Iris pigment epithelial cell (primary cell): ENCODE measurements at regions not wholly inside any gene's neighbourhood (a gene's known extent, or its start where the extent isn't known, plus 50 kb on each side); places are given as distances from the start of the nearest gene placed in this dataset.
"Not testable (repeated sequence)": the region's sequence is repeated elsewhere in the genome, so short reads cannot be mapped to it uniquely, and the experiment has no call there.

Source experiments
- DNase-seq: peaks from one replicate; pipeline ENCODE4 v3.0.0-alpha.2; 2011; ENCODE audit warnings: low read depth

GRCh38 chr5:105167092-105167491 is 1604.5 kb upstream of the NUDT12 start:
- DNase-seq = no peak

GRCh38 chr5:105163547-105163946 is 1601.0 kb upstream of the NUDT12 start:
- DNase-seq = no peak

GRCh38 chr5:105162557-105162956 is 1600.0 kb upstream of the NUDT12 start:
- DNase-seq = not testable (repeated sequence)

GRCh38 chr5:105158526-105158925 is 1595.9 kb upstream of the NUDT12 start:
- DNase-seq = no peak

GRCh38 chr5:105150323-105150722 is 1587.7 kb upstream of the NUDT12 start:
- no peak for DNase-seq

- no peak for DNase-seq
These were observed 1584.3 kb upstream of the NUDT12 start for GRCh38 chr5:105146867-105147266.

GRCh38 chr5:105145152-105145551 is 1582.6 kb upstream of the NUDT12 start:
- no peak for DNase-seq

- no peak for DNase-seq
These were observed 1571.7 kb upstream of the NUDT12 start for GRCh38 chr5:105134328-105134727.

- no peak for DNase-seq
These were observed 1570.5 kb upstream of the NUDT12 start for GRCh38 chr5:105133087-105133486.

- DNase-seq = no peak
These were observed 1570.0 kb upstream of the NUDT12 start for GRCh38 chr5:105132581-105132980.

- DNase-seq = no peak
These were observed 1568.5 kb upstream of the NUDT12 start for GRCh38 chr5:105131045-105131444.

GRCh38 chr5:105101577-105101976 is 1539.0 kb upstream of the NUDT12 start:
- peak; percentile 6 for DNase-seq

- no peak for DNase-seq
These were observed 1526.4 kb upstream of the NUDT12 start for GRCh38 chr5:105088961-105089360.

- DNase-seq = no peak
These were observed 1525.5 kb upstream of the NUDT12 start for GRCh38 chr5:105088102-105088501.

- no peak for DNase-seq
These were observed 1495.3 kb upstream of the NUDT12 start for GRCh38 chr5:105057893-105058292.

- DNase-seq = no peak
These were observed 1494.4 kb upstream of the NUDT12 start for GRCh38 chr5:105057001-105057436.

GRCh38 chr5:105054406-105054805 is 1491.8 kb upstream of the NUDT12 start:
- no peak for DNase-seq

GRCh38 chr5:105042623-105043022 is 1480.0 kb upstream of the NUDT12 start:
- DNase-seq = no peak

GRCh38 chr5:105036814-105037213 is 1474.2 kb upstream of the NUDT12 start:
- not testable (repeated sequence) for DNase-seq

- no peak for DNase-seq
These were observed 1471.8 kb upstream of the NUDT12 start for GRCh38 chr5:105034401-105034763.

GRCh38 chr5:105033637-105034400 is 1471.2 kb upstream of the NUDT12 start:
- DNase-seq = no peak

- DNase-seq = no peak
These were observed 1470.3 kb upstream of the NUDT12 start for GRCh38 chr5:105032917-105033316.

- DNase-seq = no peak
These were observed 1467.6 kb upstream of the NUDT12 start for GRCh38 chr5:105030153-105030552.

GRCh38 chr5:105015098-105015497 is 1452.5 kb upstream of the NUDT12 start:
- no peak for DNase-seq
